ENCODE measurements at regions not wholly inside any gene's neighbourhood (a gene's known extent, or its start where the extent isn't known, plus 50 kb on each side); places are given as distances from the start of the nearest gene placed in this dataset.
"Not testable (repeated sequence)": the region's sequence is repeated elsewhere in the genome, so short reads cannot be mapped to it uniquely, and the experiment has no call there.

- not testable (repeated sequence) for H3K23me2 ChIP-seq (ENCODE audit: insufficient read length, low read depth, low read length, poor library complexity, severe bottlenecking); H3K27ac Mint-ChIP-seq; H2BK5ac ChIP-seq (ENCODE audit: insufficient read length, low read length); H4K5ac ChIP-seq (ENCODE audit: insufficient read length, low read depth, low read length); H3K27me3 Mint-ChIP-seq (ENCODE audit: low read depth); H3K14ac ChIP-seq (ENCODE audit: insufficient read depth, low read length); H2BK20ac ChIP-seq (ENCODE audit: low read depth, low read length, poor library complexity, severe bottlenecking); H3K79me2 ChIP-seq (ENCODE audit: insufficient read depth, low read length); H3K27ac ChIP-seq (ENCODE audit: insufficient read length, low read depth, low read length); H2AFZ ChIP-seq (ENCODE audit: low read length); H3K4me2 ChIP-seq (ENCODE audit: insufficient read depth, insufficient read length, low read length); H4K91ac ChIP-seq (ENCODE audit: insufficient read length, low read depth, low read length); H3K79me1 ChIP-seq (ENCODE audit: insufficient read depth, low read depth, low read length, poor library complexity, severe bottlenecking); H3K4me3 Mint-ChIP-seq; H3K9ac ChIP-seq (ENCODE audit: extremely low read depth, insufficient read length, low read length); H3K4ac ChIP-seq (ENCODE audit: low read depth, low read length); H3K18ac ChIP-seq (ENCODE audit: insufficient read length, low read depth, low read length); H3K56ac ChIP-seq (ENCODE audit: insufficient read length, low read depth, low read length); H4K20me1 ChIP-seq (ENCODE audit: control insufficient read depth, insufficient read depth, insufficient read length); H3K9me3 ChIP-seq (ENCODE audit: control insufficient read depth, low read depth, low read length); H2AK5ac ChIP-seq (ENCODE audit: insufficient read length, low read length); H2BK15ac ChIP-seq (ENCODE audit: low read depth, low read length); H2BK12ac ChIP-seq (ENCODE audit: insufficient read length, low read depth, low read length); H3K23ac ChIP-seq (ENCODE audit: insufficient read length, low read depth, low read length); H3K9me3 Mint-ChIP-seq; H2BK120ac ChIP-seq (ENCODE audit: low read depth, low read length, poor library complexity, severe bottlenecking); H3K27me3 ChIP-seq (ENCODE audit: insufficient read depth, low read length); DNase-seq; H3K36me3 Mint-ChIP-seq (ENCODE audit: insufficient read depth in 1 of 3, low read depth in 3 of 3); H3K4me1 ChIP-seq (ENCODE audit: insufficient read depth, low read length); H3T11ph ChIP-seq (ENCODE audit: low read length); H4K8ac ChIP-seq (replicated peaks; ENCODE audit: insufficient read length, low read depth, low read length)
- no CpG with 5 or more reads among the region's 6 CpGs for WGBS (ENCODE audit: extremely low coverage, insufficient read length, low lambda C conversion rate)
- H3K4me1 Mint-ChIP-seq = peaks cover 14 to 15% of the 10 kb centered on the region in 2 experiments
Measured at GRCh38 chr2:111420074-111420473, 299.4 kb downstream of the BCL2L11 start.

GRCh38 chr2:111420835-111421234 is 300.1 kb downstream of the BCL2L11 start:
- not testable (repeated sequence) for H3K4ac ChIP-seq (ENCODE audit: low read depth, low read length); DNase-seq; H2BK5ac ChIP-seq (ENCODE audit: insufficient read length, low read length); H2BK15ac ChIP-seq (ENCODE audit: low read depth, low read length); H3K4me2 ChIP-seq (ENCODE audit: insufficient read depth, insufficient read length, low read length); H3K27me3 Mint-ChIP-seq (ENCODE audit: low read depth); H2AFZ ChIP-seq (ENCODE audit: low read length); H2BK20ac ChIP-seq (ENCODE audit: low read depth, low read length, poor library complexity, severe bottlenecking); H3K4me1 ChIP-seq (ENCODE audit: insufficient read depth, low read length); H2AK5ac ChIP-seq (ENCODE audit: insufficient read length, low read length); H2BK120ac ChIP-seq (ENCODE audit: low read depth, low read length, poor library complexity, severe bottlenecking); H3K27ac ChIP-seq (ENCODE audit: insufficient read length, low read depth, low read length); H3K9me3 ChIP-seq (ENCODE audit: control insufficient read depth, low read depth, low read length); H3K9me3 Mint-ChIP-seq; H3K27ac Mint-ChIP-seq; H3K23me2 ChIP-seq (ENCODE audit: insufficient read length, low read depth, low read length, poor library complexity, severe bottlenecking); H4K5ac ChIP-seq (ENCODE audit: insufficient read length, low read depth, low read length); H3K36me3 Mint-ChIP-seq (ENCODE audit: insufficient read depth in 1 of 3, low read depth in 3 of 3); H3K18ac ChIP-seq (ENCODE audit: insufficient read length, low read depth, low read length); H3K79me1 ChIP-seq (ENCODE audit: insufficient read depth, low read depth, low read length, poor library complexity, severe bottlenecking); H3K79me2 ChIP-seq (ENCODE audit: insufficient read depth, low read length); H3K27me3 ChIP-seq (ENCODE audit: insufficient read depth, low read length); H2BK12ac ChIP-seq (ENCODE audit: insufficient read length, low read depth, low read length); H4K8ac ChIP-seq (replicated peaks; ENCODE audit: insufficient read length, low read depth, low read length); H3K4me3 Mint-ChIP-seq; H4K91ac ChIP-seq (ENCODE audit: insufficient read length, low read depth, low read length); H3K23ac ChIP-seq (ENCODE audit: insufficient read length, low read depth, low read length); H3K14ac ChIP-seq (ENCODE audit: insufficient read depth, low read length); H3K56ac ChIP-seq (ENCODE audit: insufficient read length, low read depth, low read length); H3T11ph ChIP-seq (ENCODE audit: low read length); H4K20me1 ChIP-seq (ENCODE audit: control insufficient read depth, insufficient read depth, insufficient read length); H3K9ac ChIP-seq (ENCODE audit: extremely low read depth, insufficient read length, low read length)
- WGBS (ENCODE audit: extremely low coverage, insufficient read length, low lambda C conversion rate) = no CpG with 5 or more reads among the region's 3 CpGs
- peaks cover 14 to 15% of the 10 kb centered on the region in 2 experiments for H3K4me1 Mint-ChIP-seq

Data from H9 (cell line).